ENCODE measurements at regions not wholly inside any gene's neighbourhood (a gene's known extent, or its start where the extent isn't known, plus 50 kb on each side); places are given as distances from the start of the nearest gene placed in this dataset.

DNA sequence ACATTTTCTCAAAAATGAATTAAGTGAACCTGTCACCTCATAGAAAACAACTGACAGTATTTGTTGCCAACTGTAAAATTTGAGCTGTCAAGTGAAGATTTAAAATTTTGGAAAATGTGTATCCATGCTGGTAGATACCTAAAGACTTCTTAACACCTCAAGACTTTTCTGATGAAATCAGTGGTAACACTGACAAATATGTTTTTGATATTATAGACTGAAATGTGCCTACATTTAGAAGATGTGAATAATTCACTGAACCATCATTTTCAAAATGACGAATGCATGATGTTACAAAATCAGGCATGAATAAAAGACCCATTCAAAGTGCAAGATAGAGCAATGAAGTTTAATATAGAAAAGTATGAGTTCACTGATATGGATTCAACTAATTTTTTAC, 51.5 kb upstream of the ASPRV1 start:
- Histone ChIP-seq H3K27me3 (ENCODE audit: control insufficient read depth in 3 of 3, insufficient read depth in 3 of 3, low read length in 3 of 3) (no peaks in the 10 kb centered on the region), H3K36me3 (ENCODE audit: control insufficient read depth in 3 of 3, insufficient read depth in 2 of 3, low read depth in 1 of 3, low read length in 3 of 3) (no peaks in the 10 kb centered on the region), H3K4me3 (ENCODE audit: low read depth in 1 of 3, low read length in 3 of 3) (no peak overlapping the region), H3K27ac (ENCODE audit: low read depth in 1 of 3, low read length in 2 of 3) (no peak overlapping the region), H3K4me1 (ENCODE audit: control insufficient read depth in 3 of 3, insufficient read depth in 2 of 3, low read depth in 1 of 3, low read length in 2 of 3) (peaks cover 0 to 20% (median 3%) of the 10 kb centered on the region in 3 donors), H3K9me3 (ENCODE audit: control insufficient read depth in 2 of 2, insufficient read depth in 1 of 2, low read depth in 1 of 2, low read length in 1 of 2) (peaks cover 0 to 2% of the 10 kb centered on the region in 2 donors)
- no peak for DNase-seq
- whole genome bisulfite sequencing, 3 donors = 93 to 100% (median 97%) methylated on average over 1 of the region's 1 CpG
- no peak for FAIRE-seq

DNA sequence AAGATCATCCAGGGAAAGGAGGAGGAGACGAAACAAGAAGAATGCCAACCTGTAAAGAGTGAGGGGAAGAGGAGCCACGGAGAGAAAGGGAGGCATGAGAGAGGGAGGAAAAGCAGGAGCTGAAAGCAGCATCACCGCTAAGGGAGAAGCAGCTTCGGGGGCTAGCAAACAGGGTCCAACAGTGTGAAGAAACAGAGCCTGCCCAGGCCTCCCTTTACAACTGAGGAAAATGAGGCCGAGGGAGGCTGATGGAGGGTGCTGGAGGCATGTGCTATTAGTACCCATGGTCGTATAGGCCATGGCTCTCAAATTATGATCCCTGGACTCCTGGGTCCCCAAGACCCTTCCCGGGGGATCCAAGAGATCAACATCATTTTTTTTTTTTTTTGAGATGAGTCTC, 50.4 kb upstream of the ASPRV1 start:
- Histone ChIP-seq H3K27me3 (ENCODE audit: control insufficient read depth in 3 of 3, insufficient read depth in 3 of 3, low read length in 3 of 3) (no peaks in the 10 kb centered on the region), H3K36me3 (ENCODE audit: control insufficient read depth in 3 of 3, insufficient read depth in 2 of 3, low read depth in 1 of 3, low read length in 3 of 3) (no peaks in the 10 kb centered on the region), H3K9me3 (ENCODE audit: control insufficient read depth in 2 of 2, insufficient read depth in 1 of 2, low read depth in 1 of 2, low read length in 1 of 2) (no peaks in the 10 kb centered on the region), H3K27ac (ENCODE audit: low read depth in 1 of 3, low read length in 2 of 3) (peak overlapping the region in 2 of 3 donors; percentile 96 to 98), H3K4me3 (ENCODE audit: low read depth in 1 of 3, low read length in 3 of 3) (no peak overlapping the region), H3K4me1 (ENCODE audit: control insufficient read depth in 3 of 3, insufficient read depth in 2 of 3, low read depth in 1 of 3, low read length in 2 of 3) (peaks cover 0 to 20% (median 3%) of the 10 kb centered on the region in 3 donors)
- no peak for DNase-seq
- FAIRE-seq = no peak
- 94 to 95% (median 95%) methylated on average over 7 of the region's 7 CpGs for WGBS, 3 donors

DNA sequence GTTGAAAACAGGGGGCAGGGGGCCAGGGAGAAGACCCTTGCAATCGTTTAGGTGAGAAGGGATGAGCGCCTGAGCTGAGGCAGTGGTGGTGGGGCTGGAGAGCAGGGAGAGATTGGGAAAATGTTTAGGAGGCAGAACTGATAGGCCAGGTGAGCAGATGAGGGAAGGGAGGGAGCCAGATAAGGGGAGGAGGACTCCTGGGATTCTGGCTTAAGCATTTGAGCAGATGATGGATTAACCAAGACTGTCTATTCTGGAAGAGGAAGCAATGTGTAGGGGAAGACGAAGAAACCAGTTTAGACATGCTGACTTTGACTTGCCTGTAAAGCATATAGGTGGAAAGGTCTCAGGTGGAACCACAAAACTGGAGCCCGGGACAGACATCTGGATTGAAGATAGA, 49.9 kb upstream of the ASPRV1 start:
- peaks cover 0 to 20% (median 3%) of the 10 kb centered on the region in 3 donors for H3K4me1 ChIP-seq (ENCODE audit: control insufficient read depth in 3 of 3, insufficient read depth in 2 of 3, low read depth in 1 of 3, low read length in 2 of 3)
- no peak for FAIRE-seq
- peak overlapping the region; percentile 17 to 98 (median 96) for H3K27ac ChIP-seq (ENCODE audit: low read depth in 1 of 3, low read length in 2 of 3)
- no peaks in the 10 kb centered on the region for H3K27me3 ChIP-seq (ENCODE audit: control insufficient read depth in 3 of 3, insufficient read depth in 3 of 3, low read length in 3 of 3)
- no peaks in the 10 kb centered on the region for H3K36me3 ChIP-seq (ENCODE audit: control insufficient read depth in 3 of 3, insufficient read depth in 2 of 3, low read depth in 1 of 3, low read length in 3 of 3)
- H3K4me3 ChIP-seq (ENCODE audit: low read depth in 1 of 3, low read length in 3 of 3) = no peak overlapping the region
- DNase-seq = no peak
- H3K9me3 ChIP-seq (ENCODE audit: control insufficient read depth in 2 of 2, insufficient read depth in 1 of 2, low read depth in 1 of 2, low read length in 1 of 2) = no peaks in the 10 kb centered on the region
- 77 to 84% (median 78%) methylated on average over 4 of the region's 4 CpGs for WGBS, 3 donors

Data from small intestine (tissue), 7 donors.